ENCODE measurements at regions not wholly inside any gene's neighbourhood (a gene's known extent, or its start where the extent isn't known, plus 50 kb on each side); places are given as distances from the start of the nearest gene placed in this dataset.

GRCh38 chr10:107971411-107971810, 806.9 kb upstream of the SORCS1 start:
- no peak overlapping the region for H3K4me3 Mint-ChIP-seq
- no peak for DNase-seq (ENCODE audit: low spot score)
- peaks cover 3% of the 10 kb centered on the region; the same call in 2 of the 3 replicates for H3K4me1 Mint-ChIP-seq

More at GRCh38 chr10:107971411-107971810, 806.9 kb upstream of the SORCS1 start:
- H3K4me3 ChIP-seq = no peak overlapping the region
- no peaks in the 10 kb centered on the region for H3K27me3 ChIP-seq (ENCODE audit: insufficient read depth)
- H3K4me2 ChIP-seq = no peak overlapping the region
- no peaks in the 10 kb centered on the region for H3K4me1 ChIP-seq (ENCODE audit: insufficient read depth)
- no peak overlapping the region for H3K27ac ChIP-seq (ENCODE audit: low read depth)
- TF ChIP-seq ETS1 (IDR thresholded peaks at IDR 0.05) (no peak), EZH2 (IDR thresholded peaks at IDR 0.05; ENCODE audit: low read depth, unreplicated experiment) (no peak), ZNF331 (CRISPR knock-in tag; IDR thresholded peaks at IDR 0.05; ENCODE audit: low read depth) (no peak), JUNB (IDR thresholded peaks at IDR 0.05; ENCODE audit: unreplicated experiment) (no peak), CREB1 (CRISPR knock-in tag; IDR thresholded peaks at IDR 0.05; ENCODE audit: low read depth) (no peak), CTCF (conservative IDR thresholded peaks at IDR 0.05; ENCODE audit: low read depth in 2 of 2) (no peak), POLR2AphosphoS5 (IDR thresholded peaks at IDR 0.05; ENCODE audit: low read depth) (no peak), EZH2phosphoT487 (IDR thresholded peaks at IDR 0.05; ENCODE audit: unreplicated experiment) (no peak), NANOG (IDR thresholded peaks at IDR 0.05; ENCODE audit: borderline replicate concordance) (no peak), ZNF114 (CRISPR knock-in tag; IDR thresholded peaks at IDR 0.05) (no peak), STAT1 (IDR thresholded peaks at IDR 0.05; ENCODE audit: unreplicated experiment) (no peak), ZNF462 (CRISPR knock-in tag; IDR thresholded peaks at IDR 0.05) (no peak), REST (IDR thresholded peaks at IDR 0.05; ENCODE audit: unreplicated experiment) (no peak)
- H3K9me3 Mint-ChIP-seq = peaks cover 4% of the 10 kb centered on the region; the same call in 1 of the 3 replicates
- H4K20me1 ChIP-seq (replicated peaks; ENCODE audit: insufficient read depth) = no peaks in the 10 kb centered on the region
- H2AFZ ChIP-seq = no peak overlapping the region
- H3K27ac Mint-ChIP-seq = no peak overlapping the region
- no peaks in the 10 kb centered on the region for H3K36me3 ChIP-seq (ENCODE audit: insufficient read depth)
- H3K79me2 ChIP-seq (replicated peaks; ENCODE audit: insufficient read depth) = no peaks in the 10 kb centered on the region
- ATAC-seq = no peak
- 0 out of 2 replicates have a peak, but pooled peaks cover 12% of the 10 kb centered on the region for H3K9me2 ChIP-seq (ENCODE audit: insufficient read depth)
- peaks cover 5% of the 10 kb centered on the region for H3K27me3 Mint-ChIP-seq (ENCODE audit: insufficient read depth, low read depth, poor library complexity)
- H3F3A ChIP-seq (replicated peaks; ENCODE audit: low read depth) = no peaks in the 10 kb centered on the region
- H3K36me3 Mint-ChIP-seq (ENCODE audit: low read depth) = peaks cover 5% of the 10 kb centered on the region; the same call in 2 of the 3 replicates

Measured in GM23338 (cell line).